ENCODE measurements at regions not wholly inside any gene's neighbourhood (a gene's known extent, or its start where the extent isn't known, plus 50 kb on each side); places are given as distances from the start of the nearest gene placed in this dataset.

DNA sequence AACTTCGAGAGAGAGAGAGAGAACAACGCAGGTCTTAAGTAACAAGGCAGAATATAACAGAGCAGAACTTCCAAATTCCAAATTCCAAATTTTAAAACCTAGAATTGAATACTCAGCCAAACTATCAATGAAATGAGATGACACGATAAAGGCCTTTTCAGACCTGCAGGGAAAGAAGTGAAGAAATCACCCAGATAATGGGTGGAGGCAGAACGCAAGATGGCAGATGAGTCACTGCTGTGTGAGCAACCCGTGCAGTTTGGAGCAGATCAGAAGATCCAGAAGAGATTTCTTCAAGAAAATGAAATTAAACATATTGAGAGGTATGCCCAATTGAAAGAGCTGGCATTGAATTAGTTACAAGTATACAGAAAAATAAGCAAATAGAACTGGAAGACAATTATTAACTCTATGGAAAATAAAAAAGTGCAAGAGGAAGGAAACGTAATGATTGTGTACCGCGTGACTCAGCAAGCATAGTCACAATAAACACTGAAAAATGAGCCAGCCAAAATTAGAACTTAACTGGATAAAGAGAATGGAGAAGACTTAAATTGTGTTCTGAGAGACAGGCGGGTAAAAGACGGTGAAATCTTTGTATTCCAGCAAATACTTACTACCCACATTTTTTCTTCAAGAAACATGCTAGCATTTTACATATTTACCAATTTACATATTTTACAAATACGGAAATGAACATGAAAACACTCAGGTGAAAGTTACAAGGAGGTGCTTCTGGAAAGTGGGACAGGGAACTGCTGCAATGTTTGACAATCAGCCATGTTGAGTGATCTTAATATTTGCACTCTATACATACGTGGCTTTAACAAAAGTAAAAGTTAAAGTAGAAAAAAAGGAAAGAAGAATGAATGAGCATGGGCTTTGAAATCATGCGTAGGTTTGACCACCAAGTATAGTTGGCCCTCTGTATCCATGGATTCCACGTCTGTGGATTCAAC is 87.9 kb upstream of the CDYL start (continued):
- TF ChIP-seq ZNF696 (CRISPR knock-in tag; conservative IDR thresholded peaks at IDR 0.05) (no peak), ZBTB17 (CRISPR knock-in tag; IDR thresholded peaks at IDR 0.05) (peak; percentile 57; the same call in 1 of the 2 replicates), ARID3A (IDR thresholded peaks at IDR 0.05; ENCODE audit: borderline replicate concordance, low read depth, low read length) (peak; percentile 79; the same call in 1 of the 2 replicates), ZNF384 (IDR thresholded peaks at IDR 0.05; ENCODE audit: low read depth, low read length) (peak; percentile 28; the same call in 1 of the 2 replicates), CSDE1 (IDR thresholded peaks at IDR 0.05) (0 out of 4 replicates have a peak, but pooled peaks of 1 of the 2 experiments have one; percentile 7), TCF7L2 (IDR thresholded peaks at IDR 0.05; ENCODE audit: low read depth, low read length) (no peak), MLLT1 (IDR thresholded peaks at IDR 0.05) (peak in 1 of 2 experiments; percentile 54; a peak in 2 of 4 replicates), KDM1A (IDR thresholded peaks at IDR 0.05) (peak; percentile 56 to 62; a peak in 3 of 4 replicates), KDM5B (IDR thresholded peaks at IDR 0.05; ENCODE audit: insufficient replicate concordance, low read depth, low read length) (peak; percentile 61), GATAD2B (IDR thresholded peaks at IDR 0.05; ENCODE audit: borderline replicate concordance) (peak; percentile 30; the same call in 1 of the 2 replicates), ZNF583 (CRISPR knock-in tag; IDR thresholded peaks at IDR 0.05) (0 out of 2 replicates have a peak, but pooled peaks have one; percentile 44), SMARCB1 (IDR thresholded peaks at IDR 0.05; ENCODE audit: insufficient read length, low read depth) (peak; percentile 43), SLC30A9 (CRISPR knock-in tag; IDR thresholded peaks at IDR 0.05) (no peak), PTTG1 (tag; IDR thresholded peaks at IDR 0.05; ENCODE audit: low read depth) (peak; percentile 19; the same call in 1 of the 2 replicates), HDAC1 (IDR thresholded peaks at IDR 0.05) (peak in 1 of 2 experiments; percentile 61; a peak in 2 of 4 replicates), BACH1 (tag; IDR thresholded peaks at IDR 0.05) (peak; percentile 88), IRF9 (tag; IDR thresholded peaks at IDR 0.05) (peak; percentile 34; the same call in 1 of the 2 replicates), TAF1 (IDR thresholded peaks at IDR 0.05; ENCODE audit: control insufficient read depth, extremely low read depth, insufficient read depth, low read length, severe bottlenecking) (peak; percentile 34), HDGF (IDR thresholded peaks at IDR 0.05) (peak; percentile 87; the same call in 1 of the 2 replicates)
- TF ChIP-seq, protein P1, sequence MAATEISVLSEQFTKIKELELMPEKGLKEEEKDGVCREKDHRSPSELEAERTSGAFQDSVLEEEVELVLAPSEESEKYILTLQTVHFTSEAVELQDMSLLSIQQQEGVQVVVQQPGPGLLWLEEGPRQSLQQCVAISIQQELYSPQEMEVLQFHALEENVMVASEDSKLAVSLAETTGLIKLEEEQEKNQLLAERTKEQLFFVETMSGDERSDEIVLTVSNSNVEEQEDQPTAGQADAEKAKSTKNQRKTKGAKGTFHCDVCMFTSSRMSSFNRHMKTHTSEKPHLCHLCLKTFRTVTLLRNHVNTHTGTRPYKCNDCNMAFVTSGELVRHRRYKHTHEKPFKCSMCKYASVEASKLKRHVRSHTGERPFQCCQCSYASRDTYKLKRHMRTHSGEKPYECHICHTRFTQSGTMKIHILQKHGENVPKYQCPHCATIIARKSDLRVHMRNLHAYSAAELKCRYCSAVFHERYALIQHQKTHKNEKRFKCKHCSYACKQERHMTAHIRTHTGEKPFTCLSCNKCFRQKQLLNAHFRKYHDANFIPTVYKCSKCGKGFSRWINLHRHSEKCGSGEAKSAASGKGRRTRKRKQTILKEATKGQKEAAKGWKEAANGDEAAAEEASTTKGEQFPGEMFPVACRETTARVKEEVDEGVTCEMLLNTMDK (IDR thresholded peaks at IDR 0.05; ENCODE audit: borderline replicate concordance, insufficient read depth, low read depth, low read length, poor library complexity, severe bottlenecking) = no peak

All from K562 (cell line).